Fibroblast of mammary gland (primary cell): ENCODE measurements at regions not wholly inside any gene's neighbourhood (a gene's known extent, or its start where the extent isn't known, plus 50 kb on each side); places are given as distances from the start of the nearest gene placed in this dataset.

Experiments used
- DNase-seq: peaks from one replicate; pipeline ENCODE4 v3.0.0-alpha.2; 2010; ENCODE audit warnings: low read depth
- H3K4me3 ChIP-seq: 2 replicates; pipeline ENCODE4 v1.5.1; 2011; ENCODE audit warnings: low read depth, mild to moderate bottlenecking, low read length, moderate library complexity; ENCODE audit not compliant: control insufficient read depth
- TF ChIP-seq, protein P1 (sequence below): conservative IDR thresholded peaks from 2 replicates; pipeline ENCODE4 v1.5.1; 2011; ENCODE audit warnings: low read depth, low read length, inconsistent platforms; ENCODE audit not compliant: control insufficient read depth, insufficient read depth

DNA sequence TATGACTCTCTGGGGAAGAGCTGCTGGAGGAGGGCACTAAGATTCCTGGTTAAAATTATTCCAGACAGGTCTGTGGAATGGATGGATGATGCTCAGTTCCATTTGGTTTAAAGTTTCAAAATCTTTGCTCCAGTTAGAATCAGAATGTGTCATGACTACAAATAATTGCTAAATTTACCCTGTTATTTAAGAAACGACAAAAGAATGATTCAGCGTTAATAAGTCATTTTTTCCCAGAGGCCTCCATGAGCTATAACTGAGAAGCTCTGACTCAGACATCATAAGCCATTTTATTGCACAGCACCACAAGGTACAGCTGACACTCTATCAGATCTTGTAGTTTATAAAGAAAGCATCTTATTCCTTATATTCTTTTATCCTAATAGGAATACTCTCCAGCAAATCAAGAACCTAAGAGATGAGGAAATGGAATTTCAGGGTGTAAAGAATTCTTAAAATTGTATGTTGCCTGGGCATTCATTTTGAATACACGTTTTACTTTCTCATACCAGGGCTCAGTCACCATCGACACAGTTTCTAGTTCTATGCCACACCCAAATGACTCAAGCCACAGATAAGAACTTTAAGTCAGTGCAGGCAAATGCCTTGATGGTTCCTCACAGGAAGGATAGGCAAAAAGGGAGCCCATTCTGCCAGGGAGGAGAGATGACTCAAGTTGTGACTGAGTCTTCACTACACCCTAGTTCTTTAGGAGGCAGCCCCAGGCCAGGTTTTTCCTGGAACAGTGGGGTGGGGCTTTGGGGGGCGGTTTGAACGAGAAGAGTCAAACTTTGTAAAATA is 636.0 kb downstream of the MMUT start:
- no peak overlapping the region for H3K4me3 ChIP-seq
- TF ChIP-seq, protein P1, sequence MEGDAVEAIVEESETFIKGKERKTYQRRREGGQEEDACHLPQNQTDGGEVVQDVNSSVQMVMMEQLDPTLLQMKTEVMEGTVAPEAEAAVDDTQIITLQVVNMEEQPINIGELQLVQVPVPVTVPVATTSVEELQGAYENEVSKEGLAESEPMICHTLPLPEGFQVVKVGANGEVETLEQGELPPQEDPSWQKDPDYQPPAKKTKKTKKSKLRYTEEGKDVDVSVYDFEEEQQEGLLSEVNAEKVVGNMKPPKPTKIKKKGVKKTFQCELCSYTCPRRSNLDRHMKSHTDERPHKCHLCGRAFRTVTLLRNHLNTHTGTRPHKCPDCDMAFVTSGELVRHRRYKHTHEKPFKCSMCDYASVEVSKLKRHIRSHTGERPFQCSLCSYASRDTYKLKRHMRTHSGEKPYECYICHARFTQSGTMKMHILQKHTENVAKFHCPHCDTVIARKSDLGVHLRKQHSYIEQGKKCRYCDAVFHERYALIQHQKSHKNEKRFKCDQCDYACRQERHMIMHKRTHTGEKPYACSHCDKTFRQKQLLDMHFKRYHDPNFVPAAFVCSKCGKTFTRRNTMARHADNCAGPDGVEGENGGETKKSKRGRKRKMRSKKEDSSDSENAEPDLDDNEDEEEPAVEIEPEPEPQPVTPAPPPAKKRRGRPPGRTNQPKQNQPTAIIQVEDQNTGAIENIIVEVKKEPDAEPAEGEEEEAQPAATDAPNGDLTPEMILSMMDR, result no peak
- peak; percentile 98 for DNase-seq

DNA sequence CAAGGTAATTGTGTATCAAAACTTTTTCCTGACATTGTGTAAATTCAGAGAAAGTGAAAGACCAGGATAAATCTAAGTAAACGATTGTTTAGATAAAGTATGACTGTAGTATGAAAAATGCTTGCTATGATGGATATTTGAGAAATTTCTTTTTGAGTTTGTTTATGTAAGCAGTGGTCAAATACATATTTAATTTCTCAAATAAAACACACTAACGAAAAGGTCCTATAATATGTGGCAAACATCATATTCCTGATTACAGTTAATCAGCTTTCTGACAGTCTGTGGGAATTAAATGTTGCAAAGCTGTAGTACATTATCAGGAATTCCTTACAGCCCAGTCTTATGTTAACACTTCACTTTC is 636.9 kb downstream of the MMUT start:
- peak; percentile 7 for DNase-seq
- H3K4me3 ChIP-seq, result no peak overlapping the region

DNA sequence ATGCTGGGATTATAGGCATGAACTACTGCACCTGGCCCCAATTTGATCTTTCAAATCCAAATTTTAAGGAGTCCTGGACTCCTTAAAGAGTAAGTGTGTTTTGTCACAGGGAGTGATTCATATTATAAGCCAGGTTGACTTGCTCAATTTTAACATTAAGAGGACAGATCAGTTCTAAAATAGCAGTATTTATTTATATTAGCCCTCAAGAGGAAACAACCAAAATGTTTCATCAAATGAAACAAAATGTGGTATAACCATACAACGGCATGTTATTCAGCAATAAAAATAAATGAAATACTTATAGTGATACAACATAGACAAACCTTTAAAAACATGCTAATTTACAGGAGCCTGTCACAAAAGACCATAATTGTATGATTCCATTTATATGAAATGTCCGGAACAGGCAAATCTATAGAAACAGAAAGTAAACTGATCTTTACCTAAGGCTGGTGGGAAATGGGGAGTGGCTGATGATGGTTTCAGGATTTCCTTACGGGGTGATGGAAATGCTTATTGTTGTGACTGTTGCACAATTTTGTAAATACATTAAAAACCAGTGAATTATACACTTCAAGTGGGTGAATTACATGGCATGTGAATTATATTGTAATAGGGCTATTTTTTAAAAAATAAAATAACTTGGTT is 637.4 kb downstream of the MMUT start:
- no peak overlapping the region for H3K4me3 ChIP-seq
- DNase-seq, result peak; percentile 59
- TF ChIP-seq, protein P1, result no peak

More for the DNA sequence above, 636.9 kb downstream of the MMUT start:
- TF ChIP-seq, protein P1, result no peak

DNA sequence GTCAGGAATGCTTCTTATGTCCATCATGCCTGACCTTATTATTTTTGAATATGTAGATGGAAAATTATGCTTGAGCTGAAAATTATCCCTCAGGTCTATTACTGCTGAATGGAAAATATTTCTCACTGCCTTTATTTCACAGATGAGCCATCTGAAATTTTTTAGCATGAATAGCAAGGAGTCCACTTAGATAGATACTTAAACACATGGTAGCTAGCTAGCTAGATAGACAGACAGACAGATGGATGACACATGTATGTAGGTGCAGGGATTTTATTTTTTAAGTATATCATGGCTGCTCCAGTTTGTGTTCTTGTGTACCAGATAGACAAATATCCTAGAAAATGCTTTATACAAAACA is 645.0 kb downstream of the MMUT start:
- TF ChIP-seq, protein P1, result no peak
- DNase-seq, result no peak
- H3K4me3 ChIP-seq, result no peak overlapping the region

DNA sequence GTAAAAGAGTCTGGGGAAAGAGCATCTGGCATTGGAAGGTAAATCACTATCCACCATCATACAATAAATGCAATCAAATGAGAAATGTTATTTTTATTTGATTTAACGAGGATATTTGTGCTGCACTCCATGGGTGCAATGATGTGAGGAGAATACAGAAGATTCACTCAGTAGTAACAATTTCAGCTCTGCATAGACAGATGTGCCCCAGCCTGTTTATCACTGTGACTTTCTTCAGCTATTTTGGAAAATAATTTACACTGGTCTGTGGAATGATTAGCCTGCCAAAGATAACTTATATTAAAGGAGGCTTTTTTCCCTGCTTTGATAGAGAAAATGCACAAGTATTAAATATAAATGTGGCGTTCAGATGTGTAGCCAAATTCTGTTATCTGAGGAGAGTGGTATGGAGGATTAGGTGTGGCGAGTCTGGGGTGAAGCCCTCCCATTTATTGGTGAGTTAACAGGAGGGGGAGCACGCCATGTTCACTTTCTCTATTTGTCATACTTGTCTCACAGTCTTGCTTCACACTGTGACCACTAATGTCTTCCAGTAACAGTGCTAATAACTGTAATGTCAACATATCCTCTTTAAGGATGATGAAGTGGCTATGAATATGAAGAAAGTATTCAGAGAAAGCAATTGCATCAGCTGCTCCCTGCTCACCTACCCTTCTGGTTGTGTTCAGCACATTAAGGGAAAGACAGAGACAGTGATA is 645.6 kb downstream of the MMUT start:
- peak; percentile 83 for DNase-seq
- TF ChIP-seq, protein P1, result no peak
- no peak overlapping the region for H3K4me3 ChIP-seq

DNA sequence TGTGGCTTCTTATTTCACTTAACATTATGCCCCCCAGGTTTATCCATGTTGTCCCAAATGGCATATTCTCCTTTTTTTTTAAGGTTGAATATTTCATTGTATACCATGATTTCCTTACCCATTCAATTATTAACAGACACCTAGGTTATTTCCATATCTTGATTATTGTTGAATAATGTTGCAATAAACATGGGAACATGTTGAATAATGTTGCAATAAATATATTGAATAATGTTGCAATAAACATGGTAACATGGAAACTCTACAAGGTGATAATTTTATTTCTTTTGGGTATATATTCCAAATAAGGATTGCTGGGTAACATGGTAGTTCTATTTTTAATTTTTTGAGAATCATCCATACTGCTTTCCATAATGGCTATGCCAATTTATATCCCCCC is 648.1 kb downstream of the MMUT start:
- no peak overlapping the region for H3K4me3 ChIP-seq
- TF ChIP-seq, protein P1, result no peak
- no peak for DNase-seq
